Left ventricle myocardium inferior (tissue), 1 donor: ENCODE measurements at regions not wholly inside any gene's neighbourhood (a gene's known extent, or its start where the extent isn't known, plus 50 kb on each side); places are given as distances from the start of the nearest gene placed in this dataset.

Experiments used
- DNase-seq: peaks from one replicate; pipeline ENCODE4 v3.0.0-alpha.2; 2020
- H3K27ac ChIP-seq: fragments of 200-600 bp; replicated peaks from 2 replicates; pipeline ENCODE4 v1.8.0; 2021
- H3K27me3 ChIP-seq: fragments of 200-600 bp; 2 replicates; pipeline ENCODE4 v1.8.0; 2021; ENCODE audit warnings: low read depth
- H3K36me3 ChIP-seq: fragments of 200-600 bp; 2 replicates; pipeline ENCODE4 v1.8.0; 2021
- H3K4me1 ChIP-seq: fragments of 200-600 bp; 2 replicates; pipeline ENCODE4 v1.8.0; 2021
- H3K4me3 ChIP-seq: fragments of 200-600 bp; 2 replicates; pipeline ENCODE4 v1.8.0; 2021; ENCODE audit warnings: mild to moderate bottlenecking, moderate library complexity
- H3K9me3 ChIP-seq: fragments of 200-600 bp; replicated peaks from 2 replicates; pipeline ENCODE4 v1.8.0; 2021
- CTCF ChIP-seq: fragments of 200-600 bp; IDR thresholded peaks from 2 replicates; pipeline ENCODE4 v1.8.0; 2021; ENCODE audit warnings: antibody characterized with exemption, mild to moderate bottlenecking, borderline replicate concordance
- intact Hi-C: fragments of 100-400 bp; cut with micrococcal nuclease; formaldehyde crosslinking; loops from one replicate; pipeline ENCODE4 v1.11.0; 2022
- donor health status: DM: no; HTN: yes; CAD: no; lungs with severe emphysema.

- intact Hi-C loops: loop anchor here (10.0 kb wide), 1 partner anchor 102 kb away; no protein-coding TSS in a partner anchor
Observed at GRCh38 chr3:40872258-40872920, 326.9 kb upstream of the CTNNB1 start.

GRCh38 chr3:40873476-40873875 lies 325.8 kb upstream of the CTNNB1 start:
- no peak for DNase-seq
- Histone ChIP-seq H3K9me3 (no peaks in the 10 kb centered on the region), H3K36me3 (no peaks in the 10 kb centered on the region), H3K4me1 (peaks cover 23% of the 10 kb centered on the region), H3K4me3 (no peak overlapping the region), H3K27me3 (no peaks in the 10 kb centered on the region), H3K27ac (no peak overlapping the region)
- TF ChIP-seq CTCF: no peak
- intact Hi-C loops: loop anchor here (10.0 kb wide), 1 partner anchor 101 kb away; no protein-coding TSS in a partner anchor

More at GRCh38 chr3:40872258-40872920, 326.9 kb upstream of the CTNNB1 start:
- H3K4me1 ChIP-seq: peaks cover 12% of the 10 kb centered on the region
- TF ChIP-seq CTCF: no peak
- no peak overlapping the region for H3K27ac ChIP-seq
- H3K4me3 ChIP-seq: no peak overlapping the region
- no peaks in the 10 kb centered on the region for H3K36me3 ChIP-seq
- no peak for DNase-seq
- H3K9me3 ChIP-seq: no peaks in the 10 kb centered on the region
- no peaks in the 10 kb centered on the region for H3K27me3 ChIP-seq

DNA sequence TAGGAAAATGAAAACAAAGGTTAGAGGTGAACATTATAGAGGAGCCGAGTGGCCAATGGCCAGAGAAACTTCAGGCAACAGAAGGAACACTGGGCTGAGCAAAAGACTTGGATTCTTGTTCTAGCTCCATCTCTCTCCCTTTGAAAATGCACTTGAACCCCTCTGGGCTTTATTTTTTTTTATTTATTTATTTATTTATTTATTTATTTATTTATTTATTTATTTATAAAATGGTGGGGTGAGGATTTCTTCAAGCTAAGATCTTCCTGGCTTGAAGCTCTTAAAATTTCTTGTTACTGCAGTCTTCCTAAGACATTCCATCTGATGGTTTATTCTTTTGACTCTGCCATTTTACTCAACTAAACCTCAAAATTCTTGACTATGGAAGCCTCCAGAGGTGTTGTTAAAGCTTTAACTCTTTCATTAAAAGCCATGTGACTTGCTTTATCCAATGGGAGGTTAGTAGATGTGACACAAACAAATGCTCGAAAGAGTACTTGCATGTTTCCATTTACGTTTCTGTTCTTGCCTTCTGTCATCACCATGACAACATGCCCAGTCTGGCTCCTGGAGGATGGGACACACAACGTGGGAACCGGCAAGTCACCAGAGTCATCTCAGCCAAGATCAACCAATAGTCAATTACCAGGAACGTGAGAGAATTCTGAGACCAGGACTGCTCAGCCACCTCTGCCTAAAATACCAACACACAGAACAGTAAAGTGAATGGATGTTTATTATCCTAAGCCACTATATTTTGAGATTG lies 325.2 kb upstream of the CTNNB1 start:
- H3K4me1 ChIP-seq: peaks cover 29% of the 10 kb centered on the region
- no peak for TF ChIP-seq CTCF
- intact Hi-C loops: loop anchor here (10.0 kb wide), 1 partner anchor 101 kb away; no protein-coding TSS in a partner anchor
- H3K4me3 ChIP-seq: no peak overlapping the region
- DNase-seq: no peak
- no peak overlapping the region for H3K27ac ChIP-seq
- no peaks in the 10 kb centered on the region for H3K36me3 ChIP-seq
- no peaks in the 10 kb centered on the region for H3K9me3 ChIP-seq
- H3K27me3 ChIP-seq: no peaks in the 10 kb centered on the region

DNA sequence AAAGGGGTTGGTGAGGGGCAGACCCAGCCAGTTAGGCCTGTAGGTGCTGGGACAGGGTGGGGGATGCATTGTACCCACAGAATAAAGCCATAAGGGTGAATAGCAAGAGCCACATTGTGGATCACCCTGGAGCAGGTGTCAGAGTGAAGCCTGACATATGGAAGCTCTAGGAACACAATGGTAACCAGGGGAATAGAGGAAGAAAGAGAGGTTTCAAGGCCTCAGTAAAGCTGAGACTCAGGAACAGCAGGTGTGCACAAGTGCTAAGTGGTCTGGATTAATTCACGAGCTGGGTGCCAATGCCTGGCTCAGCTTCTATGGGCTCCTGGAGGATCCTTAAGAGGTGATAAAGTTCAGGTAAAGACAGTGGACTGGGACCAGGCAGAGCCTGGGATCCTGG lies 323.7 kb upstream of the CTNNB1 start:
- no peaks in the 10 kb centered on the region for H3K27me3 ChIP-seq
- no peak for DNase-seq
- no peak for TF ChIP-seq CTCF
- no peaks in the 10 kb centered on the region for H3K36me3 ChIP-seq
- intact Hi-C loops: loop anchor here (5.0 to 10.0 kb wide), 3 partner anchors 99 to 327 kb away; no protein-coding TSS in a partner anchor
- no peaks in the 10 kb centered on the region for H3K9me3 ChIP-seq
- H3K4me3 ChIP-seq: no peak overlapping the region
- H3K27ac ChIP-seq: no peak overlapping the region
- peaks cover 41% of the 10 kb centered on the region for H3K4me1 ChIP-seq

DNA sequence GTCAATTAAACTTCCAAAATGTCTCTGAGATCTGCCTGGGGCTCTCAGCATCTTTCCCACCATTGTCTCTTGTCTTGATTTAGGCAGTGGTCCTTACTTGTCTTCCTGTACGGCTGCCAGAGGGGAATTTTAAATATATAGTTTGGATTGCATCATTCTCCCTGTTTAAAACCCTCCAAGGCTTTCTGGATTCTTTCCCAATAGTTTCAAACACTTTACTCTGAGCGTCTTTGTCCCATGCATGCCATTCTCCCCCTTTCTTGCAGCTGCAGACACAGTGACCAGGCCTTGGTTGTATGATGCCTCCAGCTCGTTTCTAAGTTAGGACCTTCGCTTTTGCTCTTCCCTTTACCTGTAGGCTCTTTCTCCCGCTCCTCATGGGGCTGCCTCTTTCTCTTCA lies 323.3 kb upstream of the CTNNB1 start:
- Histone ChIP-seq H3K9me3 (no peaks in the 10 kb centered on the region), H3K4me1 (peaks cover 41% of the 10 kb centered on the region), H3K4me3 (no peak overlapping the region), H3K27me3 (no peaks in the 10 kb centered on the region), H3K27ac (no peak overlapping the region), H3K36me3 (no peaks in the 10 kb centered on the region)
- no peak for DNase-seq
- intact Hi-C loops: loop anchor here (5.0 to 10.0 kb wide), 3 partner anchors 99 to 326 kb away; no protein-coding TSS in a partner anchor
- TF ChIP-seq CTCF: no peak
